Panc1 (cell line): ENCODE measurements at regions not wholly inside any gene's neighbourhood (a gene's known extent, or its start where the extent isn't known, plus 50 kb on each side); places are given as distances from the start of the nearest gene placed in this dataset.

Experiments
- CTCF ChIP-seq: fragments of 450-650 bp; IDR thresholded peaks from 2 replicates; pipeline ENCODE4 v1.5.1; 2017; ENCODE audit warnings: mild to moderate bottlenecking
- REST ChIP-seq, 2 experiments: IDR thresholded peaks; 2 replicates each; pipeline ENCODE4 v1.6.1; 2011 to 2012; ENCODE audit warnings: low read depth in 2 of 2, control low read depth in 1 of 2, low read length in 1 of 2, mild to moderate bottlenecking in 1 of 2, moderate library complexity in 1 of 2; ENCODE audit not compliant: insufficient read depth in 1 of 2

GRCh38 chr19:24029941-24030636 is 56.9 kb upstream of the ZNF254 start:
- TF ChIP-seq CTCF (no peak), REST (IDR thresholded peaks at IDR 0.05; ENCODE audit: insufficient read depth in 1 of 2, low read depth in 2 of 2, low read length in 1 of 2) (no peak)
